PC-9 (cell line): ENCODE measurements at regions not wholly inside any gene's neighbourhood (a gene's known extent, or its start where the extent isn't known, plus 50 kb on each side); places are given as distances from the start of the nearest gene placed in this dataset.

Source experiments
- EZH2 ChIP-seq: fragments of 200-600 bp; sonication (generic); IDR thresholded peaks from 2 replicates; pipeline ENCODE4 v1.8.0; 2017; ENCODE audit warnings: antibody characterized with exemption, low read depth
- TF ChIP-seq, protein P1 (sequence below): fragments of 200-600 bp; sonication (generic); conservative IDR thresholded peaks from 2 replicates; pipeline ENCODE4 v1.6.1; 2017; ENCODE audit warnings: mixed run types, antibody characterized with exemption, mild to moderate bottlenecking, moderate library complexity

DNA sequence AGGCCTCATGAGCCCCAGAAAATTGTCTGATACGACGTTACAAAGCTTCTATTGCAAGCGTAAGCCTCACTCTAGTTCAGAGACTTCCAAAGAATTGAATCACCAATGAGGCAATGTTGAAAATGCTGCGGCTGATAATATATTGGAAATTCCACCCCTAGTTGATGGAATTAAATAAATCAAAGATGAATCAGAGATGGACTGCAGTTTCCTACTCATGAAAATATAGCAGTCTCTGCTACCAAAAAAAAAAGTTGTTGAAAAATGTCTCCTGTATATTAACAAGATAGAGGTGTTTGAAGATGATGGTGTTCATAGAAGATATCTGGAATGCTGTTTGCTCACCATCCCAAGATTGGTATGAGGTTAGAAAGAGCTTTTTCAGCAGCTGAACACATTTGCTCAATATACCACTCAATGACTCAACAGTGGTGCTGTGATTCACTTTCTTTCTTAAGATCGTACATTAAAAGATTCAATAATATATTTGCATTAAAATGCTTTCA lies 99.8 kb upstream of the ARHGAP28 start:
- TF ChIP-seq, protein P1, sequence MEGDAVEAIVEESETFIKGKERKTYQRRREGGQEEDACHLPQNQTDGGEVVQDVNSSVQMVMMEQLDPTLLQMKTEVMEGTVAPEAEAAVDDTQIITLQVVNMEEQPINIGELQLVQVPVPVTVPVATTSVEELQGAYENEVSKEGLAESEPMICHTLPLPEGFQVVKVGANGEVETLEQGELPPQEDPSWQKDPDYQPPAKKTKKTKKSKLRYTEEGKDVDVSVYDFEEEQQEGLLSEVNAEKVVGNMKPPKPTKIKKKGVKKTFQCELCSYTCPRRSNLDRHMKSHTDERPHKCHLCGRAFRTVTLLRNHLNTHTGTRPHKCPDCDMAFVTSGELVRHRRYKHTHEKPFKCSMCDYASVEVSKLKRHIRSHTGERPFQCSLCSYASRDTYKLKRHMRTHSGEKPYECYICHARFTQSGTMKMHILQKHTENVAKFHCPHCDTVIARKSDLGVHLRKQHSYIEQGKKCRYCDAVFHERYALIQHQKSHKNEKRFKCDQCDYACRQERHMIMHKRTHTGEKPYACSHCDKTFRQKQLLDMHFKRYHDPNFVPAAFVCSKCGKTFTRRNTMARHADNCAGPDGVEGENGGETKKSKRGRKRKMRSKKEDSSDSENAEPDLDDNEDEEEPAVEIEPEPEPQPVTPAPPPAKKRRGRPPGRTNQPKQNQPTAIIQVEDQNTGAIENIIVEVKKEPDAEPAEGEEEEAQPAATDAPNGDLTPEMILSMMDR = no peak
- TF ChIP-seq EZH2 = no peak
